DOHH2 (cell line): ENCODE measurements at regions not wholly inside any gene's neighbourhood (a gene's known extent, or its start where the extent isn't known, plus 50 kb on each side); places are given as distances from the start of the nearest gene placed in this dataset.

ENCODE experiments used
- H3F3A ChIP-seq: fragments of 200-600 bp; sonication (generic), shearing (Covaris generic); 2 replicates; pipeline ENCODE4 v1.6.0; 2016; ENCODE audit warnings: antibody characterized with exemption, mild to moderate bottlenecking; ENCODE audit not compliant: control insufficient read depth, insufficient read depth
- H3K27ac ChIP-seq: fragments of 200-600 bp; sonication (generic); 2 replicates; pipeline ENCODE4 v1.5.1; 2014; ENCODE audit warnings: low read depth, mild to moderate bottlenecking, low read length, moderate library complexity
- H3K27me3 ChIP-seq: fragments of 200-600 bp; sonication (generic); 2 replicates; pipeline ENCODE4 v1.6.1; 2014; ENCODE audit warnings: mild to moderate bottlenecking, low read length, mixed read lengths; ENCODE audit not compliant: control insufficient read depth
- H3K36me3 ChIP-seq: fragments of 200-600 bp; sonication (generic); 2 replicates; pipeline ENCODE4 v1.6.1; 2014; ENCODE audit warnings: mild to moderate bottlenecking, low read length, moderate library complexity, mixed read lengths; ENCODE audit not compliant: control insufficient read depth
- H3K4me1 ChIP-seq: fragments of 200-600 bp; sonication (generic); 2 replicates; pipeline ENCODE4 v1.6.1; 2014; ENCODE audit warnings: mild to moderate bottlenecking, low read length, mixed read lengths; ENCODE audit not compliant: control insufficient read depth
- H3K4me2 ChIP-seq: fragments of 200-600 bp; sonication (generic); 2 replicates; pipeline ENCODE4 v1.6.0; 2014; ENCODE audit warnings: mild to moderate bottlenecking, low read length, moderate library complexity
- H3K4me3 ChIP-seq: fragments of 200-600 bp; sonication (generic); 2 replicates; pipeline ENCODE4 v1.5.1; 2014; ENCODE audit warnings: mild to moderate bottlenecking, low read length, mixed read lengths
- H3K79me2 ChIP-seq: fragments of 200-600 bp; sonication (generic); 2 replicates; pipeline ENCODE4 v1.6.1; 2014; ENCODE audit warnings: mild to moderate bottlenecking, low read length, mixed read lengths; ENCODE audit not compliant: control insufficient read depth
- H3K9me2 ChIP-seq: fragments of 200-600 bp; sonication (generic); replicated peaks from 2 replicates; pipeline ENCODE4 v1.6.1; 2014; ENCODE audit warnings: mild to moderate bottlenecking, low read length, mixed read lengths; ENCODE audit not compliant: control insufficient read depth
- H3K9me3 ChIP-seq: fragments of 200-600 bp; sonication (generic); 2 replicates; pipeline ENCODE4 v1.6.1; 2014; ENCODE audit warnings: antibody characterized with exemption, low read length, mixed read lengths; ENCODE audit not compliant: control insufficient read depth, insufficient read depth
- H4K20me1 ChIP-seq: fragments of 200-600 bp; sonication (generic); 2 replicates; pipeline ENCODE4 v1.6.0; 2014; ENCODE audit warnings: low read depth, mild to moderate bottlenecking, antibody characterized with exemption, low read length, moderate library complexity; ENCODE audit not compliant: control insufficient read depth, insufficient read depth
- CTCF ChIP-seq: fragments of 200-600 bp; sonication (generic); IDR thresholded peaks from one replicate; pipeline ENCODE4 v1.5.1; 2014; ENCODE audit warnings: antibody characterized with exemption, mild to moderate bottlenecking, low read depth, low read length; ENCODE audit not compliant: poor library complexity, severe bottlenecking
- EZH2phosphoT487 ChIP-seq: fragments of 200-600 bp; sonication (generic); IDR thresholded peaks from 2 replicates; pipeline ENCODE4 v1.6.1; 2017; ENCODE audit warnings: borderline replicate concordance, mild to moderate bottlenecking, antibody characterized with exemption, low read length, moderate library complexity, mixed read lengths

- Histone ChIP-seq H4K20me1 (no peaks in the 10 kb centered on the region), H3K27me3 (no peaks in the 10 kb centered on the region), H3K9me2 (no peaks in the 10 kb centered on the region), H3K36me3 (no peaks in the 10 kb centered on the region), H3K27ac (no peak overlapping the region), H3K79me2 (no peaks in the 10 kb centered on the region), H3F3A (no peaks in the 10 kb centered on the region), H3K4me1 (no peaks in the 10 kb centered on the region), H3K4me2 (no peak overlapping the region), H3K9me3 (no peaks in the 10 kb centered on the region), H3K4me3 (no peak overlapping the region)
- TF ChIP-seq CTCF (no peak), EZH2phosphoT487 (no peak)
These were observed 526.1 kb upstream of the CDH18 start for GRCh38 chr5:20514145-20514544.

GRCh38 chr5:20500546-20500945 lies 512.5 kb upstream of the CDH18 start:
- Histone ChIP-seq H3K9me3 (no peaks in the 10 kb centered on the region), H3F3A (no peaks in the 10 kb centered on the region), H3K27me3 (no peaks in the 10 kb centered on the region), H3K79me2 (no peaks in the 10 kb centered on the region), H3K27ac (no peak overlapping the region), H3K4me2 (no peak overlapping the region), H4K20me1 (no peaks in the 10 kb centered on the region), H3K9me2 (0 out of 2 replicates have a peak, but pooled peaks cover 3% of the 10 kb centered on the region), H3K4me3 (no peak overlapping the region), H3K36me3 (no peaks in the 10 kb centered on the region), H3K4me1 (no peaks in the 10 kb centered on the region)
- TF ChIP-seq EZH2phosphoT487 (no peak), CTCF (no peak)

GRCh38 chr5:20498926-20499325 lies 510.9 kb upstream of the CDH18 start:
- H3K79me2 ChIP-seq = no peaks in the 10 kb centered on the region
- no peaks in the 10 kb centered on the region for H3K36me3 ChIP-seq
- no peaks in the 10 kb centered on the region for H3K9me3 ChIP-seq
- no peaks in the 10 kb centered on the region for H4K20me1 ChIP-seq
- H3K27me3 ChIP-seq = no peaks in the 10 kb centered on the region
- TF ChIP-seq EZH2phosphoT487 = no peak
- no peak for TF ChIP-seq CTCF
- H3K4me2 ChIP-seq = no peak overlapping the region
- no peaks in the 10 kb centered on the region for H3F3A ChIP-seq
- H3K4me1 ChIP-seq = no peaks in the 10 kb centered on the region
- no peak overlapping the region for H3K27ac ChIP-seq
- no peak overlapping the region for H3K4me3 ChIP-seq
- H3K9me2 ChIP-seq = 0 out of 2 replicates have a peak, but pooled peaks cover 3% of the 10 kb centered on the region

- no peaks in the 10 kb centered on the region for H3F3A ChIP-seq
- no peaks in the 10 kb centered on the region for H3K27me3 ChIP-seq
- no peak overlapping the region for H3K4me3 ChIP-seq
- no peaks in the 10 kb centered on the region for H4K20me1 ChIP-seq
- H3K4me1 ChIP-seq = no peaks in the 10 kb centered on the region
- H3K4me2 ChIP-seq = no peak overlapping the region
- H3K79me2 ChIP-seq = no peaks in the 10 kb centered on the region
- H3K9me3 ChIP-seq = no peaks in the 10 kb centered on the region
- TF ChIP-seq EZH2phosphoT487 (no peak), CTCF (no peak)
- H3K9me2 ChIP-seq = 0 out of 2 replicates have a peak, but pooled peaks cover 3% of the 10 kb centered on the region
- H3K36me3 ChIP-seq = no peaks in the 10 kb centered on the region
- no peak overlapping the region for H3K27ac ChIP-seq
These were observed 510.1 kb upstream of the CDH18 start for GRCh38 chr5:20498102-20498501.
